HFFc6 (cell line): ENCODE measurements at regions not wholly inside any gene's neighbourhood (a gene's known extent, or its start where the extent isn't known, plus 50 kb on each side); places are given as distances from the start of the nearest gene placed in this dataset.

Experiments used
- DNase-seq: peaks from one replicate; pipeline ENCODE4 v3.0.0-alpha.2; 2018
- H3K27ac Mint-ChIP-seq: 2 replicates; pipeline ENCODE4 v1.8.0; 2020; ENCODE audit warnings: mild to moderate bottlenecking, mixed read lengths
- H3K27me3 Mint-ChIP-seq: 2 replicates; pipeline ENCODE4 v1.8.0; 2021; ENCODE audit warnings: mild to moderate bottlenecking, moderate library complexity, mixed read lengths; ENCODE audit not compliant: insufficient read depth
- H3K36me3 Mint-ChIP-seq: 2 replicates; pipeline ENCODE4 v1.8.0; 2021; ENCODE audit warnings: low read depth, mixed read lengths
- H3K4me1 Mint-ChIP-seq: 2 replicates; pipeline ENCODE4 v1.8.0; 2020; ENCODE audit warnings: low read depth, mixed read lengths
- H3K4me3 Mint-ChIP-seq: 2 replicates; pipeline ENCODE4 v1.8.0; 2020; ENCODE audit warnings: mild to moderate bottlenecking, moderate library complexity, mixed read lengths
- H3K9me3 Mint-ChIP-seq: 2 replicates; pipeline ENCODE4 v1.8.0; 2020; ENCODE audit warnings: mild to moderate bottlenecking, mixed read lengths
- TF ChIP-seq, protein P1 (sequence below): fragments of 200-600 bp; sonication (generic); IDR thresholded peaks from 2 replicates; pipeline ENCODE4 v1.5.0; 2021; ENCODE audit warnings: antibody characterized with exemption, mild to moderate bottlenecking

DNA sequence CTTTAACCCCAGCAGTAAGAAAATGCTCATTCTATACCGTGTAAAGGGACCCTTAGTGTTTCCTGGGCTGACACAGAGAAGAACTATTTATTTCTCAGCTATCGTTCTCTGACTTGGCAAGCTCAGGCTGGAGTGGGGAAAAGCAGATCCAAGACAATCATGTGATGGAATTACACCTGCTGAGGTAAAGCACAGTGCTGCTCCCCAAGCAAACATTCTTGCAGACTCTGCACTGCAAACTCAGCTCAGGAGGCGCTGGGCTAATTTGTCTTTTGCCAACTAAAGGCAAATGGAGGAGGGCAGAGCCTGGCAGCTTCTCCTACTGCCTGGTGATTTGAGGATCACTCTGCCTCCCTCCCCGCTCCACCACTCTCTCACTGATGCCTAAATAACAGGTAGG is 57.8 kb upstream of the FUT8 start:
- no peak for DNase-seq
- TF ChIP-seq, protein P1, sequence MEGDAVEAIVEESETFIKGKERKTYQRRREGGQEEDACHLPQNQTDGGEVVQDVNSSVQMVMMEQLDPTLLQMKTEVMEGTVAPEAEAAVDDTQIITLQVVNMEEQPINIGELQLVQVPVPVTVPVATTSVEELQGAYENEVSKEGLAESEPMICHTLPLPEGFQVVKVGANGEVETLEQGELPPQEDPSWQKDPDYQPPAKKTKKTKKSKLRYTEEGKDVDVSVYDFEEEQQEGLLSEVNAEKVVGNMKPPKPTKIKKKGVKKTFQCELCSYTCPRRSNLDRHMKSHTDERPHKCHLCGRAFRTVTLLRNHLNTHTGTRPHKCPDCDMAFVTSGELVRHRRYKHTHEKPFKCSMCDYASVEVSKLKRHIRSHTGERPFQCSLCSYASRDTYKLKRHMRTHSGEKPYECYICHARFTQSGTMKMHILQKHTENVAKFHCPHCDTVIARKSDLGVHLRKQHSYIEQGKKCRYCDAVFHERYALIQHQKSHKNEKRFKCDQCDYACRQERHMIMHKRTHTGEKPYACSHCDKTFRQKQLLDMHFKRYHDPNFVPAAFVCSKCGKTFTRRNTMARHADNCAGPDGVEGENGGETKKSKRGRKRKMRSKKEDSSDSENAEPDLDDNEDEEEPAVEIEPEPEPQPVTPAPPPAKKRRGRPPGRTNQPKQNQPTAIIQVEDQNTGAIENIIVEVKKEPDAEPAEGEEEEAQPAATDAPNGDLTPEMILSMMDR = no peak
- Mint-ChIP-seq H3K27me3 (no peaks in the 10 kb centered on the region), H3K9me3 (no peaks in the 10 kb centered on the region), H3K27ac (no peak overlapping the region), H3K4me3 (no peak overlapping the region), H3K36me3 (no peaks in the 10 kb centered on the region), H3K4me1 (peaks cover 50% of the 10 kb centered on the region)

DNA sequence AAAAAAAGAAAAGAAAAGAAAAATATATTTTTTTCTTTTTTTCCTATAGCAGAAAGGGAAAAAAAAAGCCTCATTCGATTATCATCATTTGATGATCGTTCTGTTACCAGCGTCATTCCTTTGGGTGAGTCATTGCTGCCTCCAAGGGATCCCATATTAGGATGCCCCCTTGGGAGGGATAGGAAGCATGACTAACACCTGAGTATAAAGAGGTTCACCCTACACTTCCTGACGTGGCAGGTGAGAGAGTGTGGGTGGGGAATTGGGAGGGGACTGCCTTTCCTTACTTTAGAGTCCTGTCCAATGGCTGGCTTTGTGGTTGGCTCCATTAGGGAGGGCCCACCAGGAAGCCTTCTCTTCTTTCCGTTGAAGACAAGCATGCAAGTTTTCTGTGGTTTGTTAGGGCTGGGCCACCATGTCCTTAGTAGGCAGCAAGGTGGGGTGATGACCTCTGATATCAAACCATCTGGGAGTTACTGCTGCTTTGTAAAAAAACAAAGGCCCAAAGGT is 56.1 kb upstream of the FUT8 start:
- peak overlapping the region; percentile 90 for H3K27ac Mint-ChIP-seq

DNA sequence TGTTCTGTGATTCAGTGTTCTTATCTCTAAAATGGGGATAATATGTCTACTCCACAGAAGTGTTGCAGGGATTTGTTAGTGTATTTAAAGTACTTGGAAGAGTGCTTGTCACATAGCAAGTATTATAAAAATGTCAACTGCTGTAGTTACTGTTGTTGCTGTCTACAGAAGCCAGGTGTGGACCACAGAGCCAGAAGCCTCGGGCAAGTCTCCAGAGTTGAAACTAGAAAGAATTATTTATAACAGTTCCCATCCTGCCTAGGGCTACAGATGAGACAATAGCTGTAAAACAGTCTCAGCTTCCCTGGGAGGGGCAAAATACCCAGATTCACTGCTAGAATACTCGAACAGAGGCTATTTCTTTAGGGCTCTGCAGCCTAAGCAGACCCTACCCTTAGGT is 55.4 kb upstream of the FUT8 start:
- DNase-seq = peak; percentile 27
- H3K36me3 Mint-ChIP-seq = no peaks in the 10 kb centered on the region
- H3K4me3 Mint-ChIP-seq = peak overlapping the region; percentile 52; the same call in 1 of the 2 replicates
- H3K4me1 Mint-ChIP-seq = peaks cover 56% of the 10 kb centered on the region
- no peaks in the 10 kb centered on the region for H3K27me3 Mint-ChIP-seq
- H3K27ac Mint-ChIP-seq = peak overlapping the region; percentile 90
- H3K9me3 Mint-ChIP-seq = no peaks in the 10 kb centered on the region
- TF ChIP-seq, protein P1 = no peak

More for the DNA sequence above, 56.1 kb upstream of the FUT8 start:
- Mint-ChIP-seq H3K36me3 (no peaks in the 10 kb centered on the region), H3K27me3 (no peaks in the 10 kb centered on the region), H3K9me3 (no peaks in the 10 kb centered on the region), H3K4me3 (peak overlapping the region; percentile 52; the same call in 1 of the 2 replicates), H3K4me1 (peaks cover 50% of the 10 kb centered on the region)
- peak; percentile 84 for DNase-seq
- TF ChIP-seq, protein P1 = peak; percentile 17; the same call in 1 of the 2 replicates

DNA sequence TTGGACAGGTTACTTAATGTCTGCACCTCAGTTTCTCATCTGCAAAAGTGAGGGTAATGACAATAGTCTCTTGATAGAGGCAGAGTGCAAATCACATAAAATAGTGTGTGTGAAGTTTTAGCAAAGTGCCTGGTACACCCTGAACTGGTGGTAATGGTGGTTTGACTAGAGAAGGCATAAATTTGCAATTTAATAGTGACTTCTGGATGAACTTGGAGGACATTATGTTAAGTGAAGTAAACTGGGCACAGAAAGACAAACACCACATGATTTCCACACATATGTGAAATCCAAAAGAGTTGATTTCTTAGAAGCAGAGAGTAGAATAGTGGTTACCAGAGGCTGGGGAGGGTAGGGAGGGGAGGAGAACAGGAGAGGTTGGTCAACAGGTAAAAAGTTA is 54.8 kb upstream of the FUT8 start:
- Mint-ChIP-seq H3K4me3 (no peak overlapping the region), H3K9me3 (no peaks in the 10 kb centered on the region), H3K27me3 (no peaks in the 10 kb centered on the region), H3K27ac (no peak overlapping the region), H3K4me1 (peaks cover 57% of the 10 kb centered on the region), H3K36me3 (no peaks in the 10 kb centered on the region)
- no peak for DNase-seq
- TF ChIP-seq, protein P1 = no peak

DNA sequence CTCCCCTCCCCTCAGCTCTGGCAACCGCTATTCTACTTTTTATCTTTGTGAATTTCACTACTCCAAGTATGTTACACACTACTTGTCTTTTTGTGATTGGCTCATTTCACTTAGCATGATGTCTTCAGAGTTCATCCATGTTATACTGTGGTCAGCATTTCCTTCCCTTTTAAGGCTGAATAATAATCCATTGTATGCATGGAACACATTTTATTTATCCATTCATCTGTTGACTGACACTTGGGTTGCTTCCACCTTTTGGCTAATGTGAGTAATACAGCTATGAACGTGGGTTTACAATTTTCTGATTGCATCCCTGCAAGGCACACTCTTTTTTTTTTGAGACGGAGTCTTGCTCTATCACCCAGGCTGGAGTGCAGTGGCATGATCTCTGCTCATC is 53.0 kb upstream of the FUT8 start:
- TF ChIP-seq, protein P1 = peak; percentile 50
- Mint-ChIP-seq H3K36me3 (no peaks in the 10 kb centered on the region), H3K4me3 (no peak overlapping the region), H3K27me3 (no peaks in the 10 kb centered on the region), H3K9me3 (no peaks in the 10 kb centered on the region), H3K4me1 (peaks cover 43% of the 10 kb centered on the region), H3K27ac (no peak overlapping the region)
- DNase-seq = no peak
